ENCODE measurements at regions not wholly inside any gene's neighbourhood (a gene's known extent, or its start where the extent isn't known, plus 50 kb on each side); places are given as distances from the start of the nearest gene placed in this dataset.

DNA sequence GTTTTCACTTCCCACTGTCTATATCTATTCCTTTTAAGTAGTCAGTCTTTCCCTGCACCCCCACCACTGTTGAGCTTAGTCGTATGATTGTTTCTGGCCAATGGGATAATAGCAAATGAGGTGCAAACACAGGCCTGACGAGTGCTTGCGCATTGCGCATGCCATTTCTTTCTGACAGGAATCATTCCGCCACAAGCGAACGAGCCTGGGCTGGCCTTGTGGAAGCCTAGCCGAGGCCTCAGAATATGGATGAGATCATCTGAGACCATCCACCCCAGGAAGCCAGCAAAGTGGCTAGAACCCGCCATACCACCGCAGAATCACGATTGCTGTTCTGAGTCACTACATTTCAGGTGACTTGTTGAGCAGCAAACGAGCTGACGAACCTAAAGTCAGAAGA lies 52.2 kb upstream of the PRL start:
- Mint-ChIP-seq H3K27ac (no peak overlapping the region), H3K9me3 (peaks cover 1% of the 10 kb centered on the region)
- CTCF ChIA-PET = no interaction called here

DNA sequence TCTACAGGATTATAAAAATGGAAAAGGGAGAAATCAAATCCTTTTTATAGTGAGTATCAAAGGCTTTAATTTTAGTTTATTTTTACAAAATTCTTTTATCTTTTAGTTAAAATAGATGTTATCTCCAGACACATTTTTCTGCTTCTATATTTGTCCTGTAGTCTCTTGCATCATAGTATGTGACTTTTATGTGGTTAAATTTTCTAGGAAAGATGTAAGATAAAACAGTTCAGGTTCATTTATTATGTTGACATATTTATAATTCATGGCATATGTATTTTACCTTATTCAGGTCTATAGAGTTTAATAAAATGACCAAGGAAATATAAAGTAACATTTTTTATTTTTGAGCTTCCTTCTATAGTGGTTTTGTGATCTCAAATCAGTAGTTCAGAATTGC lies 52.7 kb upstream of the PRL start:
- H3K27me3 Mint-ChIP-seq = no peaks in the 10 kb centered on the region
- H3K4me1 Mint-ChIP-seq (ENCODE audit: low read depth) = no peaks in the 10 kb centered on the region
- no peaks in the 10 kb centered on the region for H3K36me3 Mint-ChIP-seq (ENCODE audit: low read depth)
- H3K27ac Mint-ChIP-seq = no peak overlapping the region
- no peak overlapping the region for H3K4me3 Mint-ChIP-seq
- TF ChIP-seq, protein P1, sequence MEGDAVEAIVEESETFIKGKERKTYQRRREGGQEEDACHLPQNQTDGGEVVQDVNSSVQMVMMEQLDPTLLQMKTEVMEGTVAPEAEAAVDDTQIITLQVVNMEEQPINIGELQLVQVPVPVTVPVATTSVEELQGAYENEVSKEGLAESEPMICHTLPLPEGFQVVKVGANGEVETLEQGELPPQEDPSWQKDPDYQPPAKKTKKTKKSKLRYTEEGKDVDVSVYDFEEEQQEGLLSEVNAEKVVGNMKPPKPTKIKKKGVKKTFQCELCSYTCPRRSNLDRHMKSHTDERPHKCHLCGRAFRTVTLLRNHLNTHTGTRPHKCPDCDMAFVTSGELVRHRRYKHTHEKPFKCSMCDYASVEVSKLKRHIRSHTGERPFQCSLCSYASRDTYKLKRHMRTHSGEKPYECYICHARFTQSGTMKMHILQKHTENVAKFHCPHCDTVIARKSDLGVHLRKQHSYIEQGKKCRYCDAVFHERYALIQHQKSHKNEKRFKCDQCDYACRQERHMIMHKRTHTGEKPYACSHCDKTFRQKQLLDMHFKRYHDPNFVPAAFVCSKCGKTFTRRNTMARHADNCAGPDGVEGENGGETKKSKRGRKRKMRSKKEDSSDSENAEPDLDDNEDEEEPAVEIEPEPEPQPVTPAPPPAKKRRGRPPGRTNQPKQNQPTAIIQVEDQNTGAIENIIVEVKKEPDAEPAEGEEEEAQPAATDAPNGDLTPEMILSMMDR (IDR thresholded peaks at IDR 0.05) = no peak
- ChIA-PET POLR2A (no interaction called here), CTCF (no interaction called here)
- ATAC-seq = no peak
- peaks cover 1% of the 10 kb centered on the region for H3K9me3 Mint-ChIP-seq
- intact Hi-C loops (cut with micrococcal nuclease) = no loop called here
- DNase-seq = no peak

More for the DNA sequence above, 52.2 kb upstream of the PRL start:
- POLR2A ChIA-PET = no interaction called here
- TF ChIP-seq, protein P1 (IDR thresholded peaks at IDR 0.05) = no peak
- H3K27me3 Mint-ChIP-seq = no peaks in the 10 kb centered on the region
- no peak for ATAC-seq
- no peaks in the 10 kb centered on the region for H3K4me1 Mint-ChIP-seq (ENCODE audit: low read depth)
- no peaks in the 10 kb centered on the region for H3K36me3 Mint-ChIP-seq (ENCODE audit: low read depth)
- intact Hi-C loops (cut with micrococcal nuclease) = no loop called here
- DNase-seq = no peak
- no peak overlapping the region for H3K4me3 Mint-ChIP-seq

DNA sequence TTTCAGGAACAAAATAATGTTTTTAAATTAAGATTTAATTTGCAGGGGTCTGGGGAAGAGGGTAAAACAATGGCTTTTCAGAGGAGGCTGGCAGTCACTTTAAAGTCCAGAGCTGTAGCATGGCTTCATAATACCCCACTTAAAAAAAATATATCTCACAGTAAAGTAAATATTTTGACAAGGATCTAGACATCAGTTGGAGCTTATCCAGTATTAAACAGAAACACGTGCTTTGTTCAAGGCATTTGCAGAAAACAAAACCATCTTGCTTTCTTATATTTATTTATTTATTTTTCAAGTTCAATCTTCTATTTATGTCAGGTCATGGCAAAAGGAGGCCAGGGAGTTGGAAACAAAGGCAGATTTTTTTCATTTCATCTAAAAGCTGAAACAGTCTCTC lies 53.3 kb upstream of the PRL start:
- ChIA-PET POLR2A (no interaction called here), CTCF (no interaction called here)
- TF ChIP-seq, protein P1 (IDR thresholded peaks at IDR 0.05) = no peak
- no peaks in the 10 kb centered on the region for H3K36me3 Mint-ChIP-seq (ENCODE audit: low read depth)
- no peaks in the 10 kb centered on the region for H3K4me1 Mint-ChIP-seq (ENCODE audit: low read depth)
- intact Hi-C loops (cut with micrococcal nuclease) = no loop called here
- H3K27me3 Mint-ChIP-seq = peaks cover 3% of the 10 kb centered on the region
- no peak for ATAC-seq
- DNase-seq = no peak
- H3K9me3 Mint-ChIP-seq = peaks cover 1% of the 10 kb centered on the region
- no peak overlapping the region for H3K27ac Mint-ChIP-seq
- no peak overlapping the region for H3K4me3 Mint-ChIP-seq

DNA sequence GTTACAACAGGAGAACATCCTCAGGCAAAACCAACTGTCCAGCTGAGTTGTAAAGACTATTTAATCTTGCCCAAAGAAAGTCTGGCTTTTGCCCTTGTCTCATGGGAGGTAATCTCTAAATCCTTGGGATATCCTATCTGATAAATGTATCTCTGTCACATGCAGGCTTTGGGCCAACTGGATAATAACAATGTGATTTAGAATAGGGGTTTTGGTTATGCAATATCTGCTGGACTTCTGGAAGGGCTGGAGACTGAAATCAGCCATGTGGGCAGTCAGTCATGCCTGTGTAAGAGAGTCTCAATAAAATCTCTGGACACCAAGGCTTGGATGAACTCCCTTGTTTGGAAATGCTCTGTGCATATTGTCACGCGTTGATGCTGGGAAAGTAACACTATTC lies 56.3 kb upstream of the PRL start:
- Mint-ChIP-seq H3K27me3 (peaks cover 3% of the 10 kb centered on the region), H3K9me3 (peaks cover 1% of the 10 kb centered on the region), H3K36me3 (ENCODE audit: low read depth) (no peaks in the 10 kb centered on the region), H3K4me3 (no peak overlapping the region), H3K4me1 (ENCODE audit: low read depth) (no peaks in the 10 kb centered on the region), H3K27ac (no peak overlapping the region)
- ChIA-PET POLR2A (no interaction called here), CTCF (no interaction called here)
- ATAC-seq = no peak
- DNase-seq = no peak
- intact Hi-C loops (cut with micrococcal nuclease) = no loop called here
- TF ChIP-seq, protein P1 (IDR thresholded peaks at IDR 0.05) = no peak

DNA sequence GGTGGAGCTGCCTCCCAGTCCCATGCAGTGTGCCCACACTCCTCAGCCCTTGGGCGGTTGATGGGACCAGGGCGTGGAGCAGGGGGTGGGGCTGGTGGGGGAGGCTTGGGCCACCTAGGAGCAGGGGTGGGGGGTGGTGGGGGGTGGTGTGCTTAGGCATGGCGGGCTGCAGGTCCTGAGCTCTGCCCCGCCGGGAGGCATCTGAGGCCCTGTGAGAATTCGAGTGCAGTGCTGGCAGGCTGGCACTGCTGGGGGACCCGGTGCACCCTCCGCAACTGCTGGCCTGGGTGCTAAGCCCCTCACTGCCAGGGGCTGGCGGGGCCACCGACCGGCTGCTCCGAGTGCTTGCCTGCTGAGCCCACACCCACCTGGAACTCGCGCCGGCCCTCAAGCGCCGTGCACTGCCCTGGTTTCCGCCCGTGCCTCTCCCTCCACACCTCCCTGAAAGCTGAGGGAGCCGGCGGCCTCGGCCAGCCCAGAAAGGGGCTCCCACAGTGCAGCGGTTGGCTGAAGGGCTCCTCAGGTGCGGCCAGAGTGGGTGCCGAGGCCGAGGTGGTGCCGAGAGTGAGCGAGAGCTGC lies 59.6 kb upstream of the PRL start:
- CTCF ChIA-PET = no interaction called here
- Mint-ChIP-seq H3K4me1 (ENCODE audit: low read depth) (no peaks in the 10 kb centered on the region), H3K4me3 (no peak overlapping the region), H3K36me3 (ENCODE audit: low read depth) (no peaks in the 10 kb centered on the region), H3K9me3 (peaks cover 3% of the 10 kb centered on the region), H3K27me3 (peaks cover 5% of the 10 kb centered on the region), H3K27ac (no peak overlapping the region)
- POLR2A ChIA-PET = no interaction called here
- no peak for DNase-seq
- intact Hi-C loops (cut with micrococcal nuclease) = no loop called here
- ATAC-seq = no peak
- TF ChIP-seq, protein P1 (IDR thresholded peaks at IDR 0.05) = no peak

All from activated CD8-positive, alpha-beta T cell treated with anti-CD3 and anti-CD28 coated beads for 36 hours (primary cell).